Prostate gland (tissue), 2 donors: ENCODE measurements at regions not wholly inside any gene's neighbourhood (a gene's known extent, or its start where the extent isn't known, plus 50 kb on each side); places are given as distances from the start of the nearest gene placed in this dataset.

Experiments used
- CTCF ChIP-seq, 4 experiments: fragments of 200-600 bp in 2 of 4; fragments of 450-650 bp in 2 of 4; sonication (generic) in 2 of 4; IDR thresholded peaks; 1 replicate in 3 of 4; 2 replicates in 1 of 4; pipeline ENCODE4 v1.5.1; 2016 to 2019; ENCODE audit warnings: antibody characterized with exemption in 4 of 4, mild to moderate bottlenecking in 2 of 4, moderate library complexity in 2 of 4
- POLR2A ChIP-seq: fragments of 450-650 bp; IDR thresholded peaks from one replicate; pipeline ENCODE4 v1.6.1; 2016; ENCODE audit warnings: antibody characterized with exemption, mild to moderate bottlenecking

- TF ChIP-seq POLR2A (no peak), CTCF (IDR thresholded peaks at IDR 0.05) (no peak)
These were observed 105.4 kb upstream of the CAV2 start for GRCh38 chr7:116394106-116394505.
